ENCODE measurements at regions not wholly inside any gene's neighbourhood (a gene's known extent, or its start where the extent isn't known, plus 50 kb on each side); places are given as distances from the start of the nearest gene placed in this dataset.

DNA sequence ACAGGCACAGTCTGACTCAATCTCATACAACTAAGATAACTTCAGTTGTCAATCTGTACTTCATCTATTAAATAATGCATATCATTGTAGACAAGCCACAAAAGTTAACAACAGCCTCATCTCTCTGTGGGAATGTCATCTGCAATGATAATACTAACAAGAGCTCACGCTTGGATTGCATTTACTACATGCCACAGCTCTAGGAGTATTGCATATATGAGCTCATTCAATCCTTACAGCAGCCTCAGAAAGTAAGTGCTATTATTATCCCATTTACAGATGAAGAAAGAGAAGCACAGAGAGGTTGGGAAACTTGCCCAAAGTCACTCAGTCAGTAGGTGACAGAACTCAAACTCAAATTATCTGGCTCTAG is 105.7 kb upstream of the GUCA2B start:
- Histone ChIP-seq H3K9me3 (no peaks in the 10 kb centered on the region), H3K36me3 (ENCODE audit: low read depth) (no peaks in the 10 kb centered on the region), H3K4me1 (ENCODE audit: low read depth) (peaks cover 4% of the 10 kb centered on the region), H3K4me3 (no peak overlapping the region)
- DNase-seq (no peak), ATAC-seq (no peak)
- no peak for TF ChIP-seq CTCF (IDR thresholded peaks at IDR 0.05)
- intact Hi-C loops (cut with DNase I, micrococcal nuclease): no loop called here

DNA sequence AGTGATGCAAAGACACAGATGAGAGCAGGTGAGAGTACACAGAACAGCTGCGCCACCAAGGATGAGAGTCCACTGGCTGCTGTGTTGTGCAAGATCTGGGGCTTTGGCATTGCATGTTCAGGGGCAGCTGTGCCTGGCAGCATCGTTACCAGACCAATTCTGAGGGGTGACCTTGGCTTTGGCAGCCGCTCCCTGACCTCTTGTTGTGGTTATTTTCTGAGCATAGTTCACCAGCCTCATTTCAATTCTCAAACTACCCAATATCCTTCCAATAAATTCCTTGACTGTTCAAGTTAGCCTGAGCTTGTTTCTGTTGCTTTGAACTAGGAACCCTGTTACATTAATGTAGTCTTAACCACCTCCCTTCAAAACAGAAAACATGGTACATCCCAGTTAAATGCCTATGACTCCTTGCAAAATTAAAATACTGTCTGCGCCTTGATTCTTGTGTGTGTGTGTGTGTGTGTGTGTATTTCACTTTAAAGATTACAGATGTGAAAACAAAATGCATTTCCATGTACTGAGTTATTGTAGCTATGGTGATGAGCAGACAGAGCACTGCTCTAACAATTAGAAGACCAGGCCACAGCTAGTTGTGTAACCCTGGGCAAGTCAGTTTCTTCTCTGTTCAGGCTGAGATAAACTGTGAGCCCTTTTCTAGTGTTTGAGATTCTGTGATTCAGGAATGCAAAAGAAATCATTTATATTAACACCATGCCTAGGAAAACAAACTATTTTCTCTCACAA is 106.3 kb upstream of the GUCA2B start:
- TF ChIP-seq CTCF (IDR thresholded peaks at IDR 0.05): no peak
- H3K36me3 ChIP-seq (ENCODE audit: low read depth): no peaks in the 10 kb centered on the region

GRCh38 chr1:42044346-42044745 is 108.9 kb upstream of the GUCA2B start:
- H3K4me1 ChIP-seq (ENCODE audit: low read depth): peaks cover 4% of the 10 kb centered on the region
- H3K36me3 ChIP-seq (ENCODE audit: low read depth): no peaks in the 10 kb centered on the region
- ATAC-seq (no peak), DNase-seq (no peak)
- intact Hi-C loops (cut with DNase I, micrococcal nuclease): no loop called here
- no peak overlapping the region for H3K4me3 ChIP-seq
- H3K9me3 ChIP-seq: no peaks in the 10 kb centered on the region
- no peak for TF ChIP-seq CTCF (IDR thresholded peaks at IDR 0.05)

More for the DNA sequence above, 106.3 kb upstream of the GUCA2B start:
- H3K4me1 ChIP-seq (ENCODE audit: low read depth): peaks cover 4% of the 10 kb centered on the region
- no peak for DNase-seq
- intact Hi-C loops (cut with DNase I, micrococcal nuclease): no loop called here
- no peak overlapping the region for H3K4me3 ChIP-seq
- no peaks in the 10 kb centered on the region for H3K9me3 ChIP-seq
- ATAC-seq: peak; percentile 33

GRCh38 chr1:42043811-42044210 is 109.4 kb upstream of the GUCA2B start:
- peaks cover 4% of the 10 kb centered on the region for H3K4me1 ChIP-seq (ENCODE audit: low read depth)
- ATAC-seq (peak; percentile 93), DNase-seq (no peak)
- H3K9me3 ChIP-seq: no peaks in the 10 kb centered on the region
- no peaks in the 10 kb centered on the region for H3K36me3 ChIP-seq (ENCODE audit: low read depth)
- TF ChIP-seq CTCF (IDR thresholded peaks at IDR 0.05): no peak
- intact Hi-C loops (cut with DNase I, micrococcal nuclease): no loop called here
- no peak overlapping the region for H3K4me3 ChIP-seq

GRCh38 chr1:42043182-42043581 is 110.0 kb upstream of the GUCA2B start:
- Histone ChIP-seq H3K4me3 (no peak overlapping the region), H3K36me3 (ENCODE audit: low read depth) (no peaks in the 10 kb centered on the region), H3K4me1 (ENCODE audit: low read depth) (peaks cover 4% of the 10 kb centered on the region), H3K9me3 (no peaks in the 10 kb centered on the region)
- no peak for DNase-seq
- ATAC-seq: no peak
- intact Hi-C loops (cut with DNase I, micrococcal nuclease): no loop called here
- TF ChIP-seq CTCF (IDR thresholded peaks at IDR 0.05): no peak

- no peak for TF ChIP-seq CTCF (IDR thresholded peaks at IDR 0.05)
These were observed 112.2 kb upstream of the GUCA2B start for GRCh38 chr1:42041031-42041430.

More at GRCh38 chr1:42041031-42041430, 112.2 kb upstream of the GUCA2B start:
- ATAC-seq (no peak), DNase-seq (no peak)
- intact Hi-C loops (cut with DNase I, micrococcal nuclease): no loop called here
- peaks cover 4% of the 10 kb centered on the region for H3K4me1 ChIP-seq (ENCODE audit: low read depth)
- H3K36me3 ChIP-seq (ENCODE audit: low read depth): no peaks in the 10 kb centered on the region
- H3K4me3 ChIP-seq: no peak overlapping the region
- no peaks in the 10 kb centered on the region for H3K9me3 ChIP-seq

Measured in mucosa of descending colon (tissue), 3 donors.